GM18867 (cell line): ENCODE measurements at regions not wholly inside any gene's neighbourhood (a gene's known extent, or its start where the extent isn't known, plus 50 kb on each side); places are given as distances from the start of the nearest gene placed in this dataset.

Source experiments
- ATAC-seq: cut with Tn5 transposase; IDR thresholded peaks from one replicate; pipeline ENCODE4 v1.9.1; 2021; ENCODE audit warnings: mild to moderate bottlenecking, moderate library complexity; ENCODE audit not compliant: unreplicated experiment

DNA sequence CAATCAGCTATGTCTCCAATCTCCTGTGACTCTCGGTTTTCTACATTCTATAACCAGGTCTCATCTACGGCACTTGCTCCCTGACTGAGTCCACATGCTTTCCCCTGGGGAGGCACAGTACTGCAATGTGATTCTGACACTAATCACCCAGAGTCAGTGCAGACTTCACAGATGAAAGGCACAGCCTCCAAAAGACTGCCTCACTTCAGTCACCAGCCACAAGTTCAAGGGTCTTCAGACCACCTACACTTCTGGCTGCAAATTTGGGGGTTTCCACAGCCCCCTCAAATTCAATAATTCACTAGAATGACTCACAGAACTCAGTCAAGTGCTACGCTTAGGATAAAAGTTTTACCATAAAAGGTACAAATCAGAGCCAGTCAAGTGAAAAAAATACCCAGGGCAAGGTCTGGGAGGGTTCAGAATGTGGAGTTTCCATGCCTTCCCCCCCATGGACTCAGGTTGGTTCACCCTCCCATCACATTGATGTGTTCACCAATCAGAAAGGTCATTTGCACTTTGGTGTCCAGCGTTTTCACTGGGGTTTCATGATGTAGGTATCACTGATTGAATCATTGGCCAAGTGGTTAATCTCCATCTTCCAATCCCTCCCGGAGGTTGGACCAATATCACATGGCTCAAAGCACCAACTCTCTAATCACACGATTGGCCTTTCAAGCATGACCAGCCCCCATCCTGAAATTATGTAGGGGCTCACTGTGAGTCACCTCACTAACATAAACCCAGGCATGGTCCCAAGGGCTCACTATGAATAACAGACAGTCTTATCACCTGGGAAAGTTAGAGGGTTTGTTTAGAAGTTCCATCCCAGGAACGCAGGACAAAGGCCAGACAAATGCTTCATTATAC, 182.9 kb upstream of the CAMK1G start:
- ATAC-seq: no peak

DNA sequence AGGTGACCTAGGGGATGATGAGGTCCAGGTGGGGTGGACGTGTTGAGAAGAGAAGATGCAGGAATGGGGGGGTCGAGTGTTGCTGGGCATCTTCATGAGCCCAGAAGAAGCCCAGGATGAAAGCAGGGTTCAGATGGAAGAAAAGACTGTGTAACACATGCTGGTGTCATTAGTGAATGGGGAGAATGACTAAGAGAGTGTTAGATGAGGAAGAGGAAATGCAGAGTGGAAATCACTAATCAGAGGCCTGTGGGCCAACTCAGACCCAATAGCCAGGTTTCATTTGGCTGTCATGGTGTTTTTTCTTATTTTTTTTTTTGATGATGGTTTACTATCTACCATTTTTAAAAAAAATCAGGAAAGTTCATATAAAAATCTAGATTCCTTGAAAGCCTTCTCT, 180.8 kb upstream of the CAMK1G start:
- no peak for ATAC-seq

DNA sequence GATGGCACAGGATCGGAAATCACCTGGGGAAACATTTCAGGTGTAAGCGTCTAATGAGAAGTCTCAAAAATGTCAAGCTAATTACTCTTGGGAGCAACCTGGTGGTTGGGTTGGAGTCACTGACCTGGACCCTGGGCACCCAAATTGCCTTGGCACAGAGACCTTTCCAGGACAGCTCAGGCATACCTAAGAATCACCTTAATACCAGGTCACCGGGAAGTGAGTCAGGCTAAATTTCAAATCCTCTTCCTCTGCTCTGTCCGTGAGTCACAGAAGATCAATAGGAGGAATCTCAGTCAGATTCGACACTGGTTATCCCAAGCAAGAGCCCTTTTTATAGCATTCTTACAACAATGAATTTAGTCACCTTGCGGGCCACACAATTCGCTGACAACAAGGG, 179.6 kb upstream of the CAMK1G start:
- no peak for ATAC-seq

DNA sequence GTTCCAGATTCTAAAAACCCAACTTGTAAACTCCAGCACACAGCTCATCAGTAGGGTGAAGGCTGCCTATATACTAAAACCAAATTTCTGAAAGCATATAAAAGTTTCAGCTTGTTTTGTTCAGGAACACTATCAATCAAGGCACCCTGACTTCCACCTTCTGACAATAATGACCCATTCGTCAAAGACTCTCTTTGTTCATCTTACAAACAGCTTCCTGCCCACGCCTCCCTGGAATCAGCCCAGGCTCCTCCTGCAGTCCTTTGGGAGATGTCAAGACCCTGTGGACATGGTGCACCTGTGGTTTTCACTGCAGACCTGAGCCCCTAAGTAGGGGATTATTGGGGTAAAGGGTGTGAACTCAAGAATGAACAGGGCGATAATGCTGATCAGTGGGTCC, 178.9 kb upstream of the CAMK1G start:
- ATAC-seq: no peak

DNA sequence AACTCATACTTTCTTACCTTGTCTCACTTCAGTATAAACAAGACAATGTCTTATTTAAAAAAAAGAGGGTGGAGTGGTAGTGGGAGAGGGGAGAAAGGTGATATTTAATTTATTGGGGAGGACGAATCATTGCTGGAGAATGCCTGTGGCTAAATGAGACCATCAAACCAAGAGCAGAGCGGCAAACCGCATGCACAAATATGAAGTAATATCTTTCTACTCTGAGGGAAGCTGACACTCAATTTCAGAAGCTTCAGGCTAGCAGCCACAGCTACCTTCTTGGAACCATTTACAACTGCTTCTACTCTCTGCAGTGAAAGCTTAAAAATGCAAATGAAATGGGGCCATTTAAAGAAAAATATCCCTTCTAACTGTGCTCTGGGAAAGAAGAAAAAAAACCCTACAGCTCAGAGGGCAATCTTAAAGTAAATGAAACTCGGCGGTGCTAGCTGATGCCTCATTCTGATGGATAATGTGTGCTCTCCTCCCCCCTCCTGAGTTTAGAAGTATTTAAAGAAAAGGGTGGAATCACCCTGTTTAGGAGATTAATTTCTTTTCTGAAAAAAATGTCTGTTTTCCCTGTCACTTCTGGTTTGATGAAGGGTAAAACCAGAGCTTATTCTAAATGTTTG, 178.2 kb upstream of the CAMK1G start:
- ATAC-seq: no peak

DNA sequence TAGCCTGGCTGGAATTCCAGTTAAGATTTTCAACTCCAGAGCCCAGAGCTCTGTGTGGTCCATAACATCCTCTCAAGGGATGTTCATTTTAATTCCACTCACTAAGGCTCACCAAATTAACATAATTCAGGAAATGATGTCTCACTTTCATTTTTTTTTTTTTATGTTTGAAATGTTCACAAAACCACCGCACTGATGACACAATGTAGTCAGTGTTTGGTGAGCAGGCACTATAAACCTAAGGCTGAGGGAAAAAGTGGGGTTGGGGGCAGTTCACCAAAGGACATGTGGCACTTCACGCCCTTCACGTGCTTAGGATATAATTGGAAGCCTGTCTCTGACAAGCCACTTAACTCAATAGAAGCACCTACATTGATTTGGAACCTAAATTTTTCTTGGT, 177.3 kb upstream of the CAMK1G start:
- ATAC-seq: no peak

DNA sequence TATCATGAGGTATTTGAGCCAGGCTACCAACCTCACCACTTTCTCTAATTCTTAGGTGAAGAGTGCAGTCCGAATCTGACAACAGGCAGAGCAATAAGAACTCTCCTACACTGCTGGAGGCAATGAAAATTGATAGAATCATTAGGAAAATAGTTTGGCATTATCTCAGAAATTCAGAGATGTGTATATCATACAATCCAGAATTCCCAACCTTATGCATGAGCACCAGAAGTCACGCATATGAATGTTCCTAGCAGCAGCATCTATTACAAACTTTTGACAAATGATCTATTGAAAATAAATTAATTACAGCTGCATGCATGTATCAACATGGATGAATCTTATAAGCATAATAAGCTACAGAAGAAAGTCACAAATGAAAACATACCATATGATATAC, 176.9 kb upstream of the CAMK1G start:
- ATAC-seq: no peak

DNA sequence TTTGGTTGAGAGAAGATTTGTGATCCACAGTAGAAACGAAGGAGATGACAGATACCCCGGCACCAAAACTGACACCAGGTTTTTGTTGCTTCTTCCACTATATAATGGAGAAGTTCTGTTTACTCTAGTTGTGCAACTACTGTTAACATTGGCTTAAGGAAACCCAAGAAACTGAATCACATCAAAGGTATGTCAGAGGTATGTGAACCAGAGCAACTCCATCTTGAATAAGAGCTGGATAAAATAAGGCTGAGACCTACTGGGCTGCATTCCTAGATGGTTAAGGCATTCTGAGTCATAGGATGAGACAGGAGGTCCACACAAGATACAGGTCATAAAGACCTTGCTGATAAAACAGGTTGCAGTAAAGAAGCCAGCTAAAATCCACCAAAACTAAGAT, 173.7 kb upstream of the CAMK1G start:
- ATAC-seq: no peak

DNA sequence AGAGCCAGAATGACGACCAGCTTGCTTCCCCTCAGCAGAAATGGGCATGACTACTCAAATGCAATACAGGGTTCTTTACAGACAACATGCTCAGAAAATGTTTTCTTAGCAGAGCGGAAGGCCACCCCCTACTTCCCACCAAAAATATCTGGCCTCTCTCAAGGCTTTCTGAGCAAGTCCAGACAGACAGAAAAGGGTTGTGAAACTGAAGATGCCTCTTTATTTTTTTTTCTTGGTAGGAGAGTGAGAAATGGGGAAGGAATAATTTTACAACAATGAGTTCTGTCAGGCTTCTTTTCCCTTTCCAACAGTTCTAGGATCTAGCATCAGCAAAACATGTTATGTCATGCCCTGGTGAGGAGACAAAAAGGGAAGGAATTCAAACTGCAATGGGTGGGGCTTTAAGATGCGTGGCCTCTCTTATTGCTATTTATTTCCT, 172.0 kb upstream of the CAMK1G start:
- ATAC-seq: no peak

DNA sequence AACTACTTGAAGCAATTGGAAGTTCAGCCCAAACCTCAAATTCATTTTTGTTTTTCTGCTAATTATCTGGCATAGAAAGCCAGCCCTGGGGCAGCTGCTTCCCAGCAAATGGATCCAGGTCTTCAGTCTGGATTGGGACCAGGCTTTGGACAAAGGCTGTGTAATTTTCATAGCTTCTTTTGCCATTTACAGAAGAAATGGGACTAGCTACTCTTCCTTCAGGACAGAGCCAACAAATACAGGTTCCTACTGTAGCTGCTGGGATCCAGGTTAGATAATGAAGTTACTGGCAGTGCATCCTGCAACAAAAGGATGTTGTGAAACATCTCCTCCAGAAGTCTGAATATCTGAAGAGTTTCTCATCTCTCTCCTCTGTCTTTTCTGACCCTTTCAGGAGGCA, 171.5 kb upstream of the CAMK1G start:
- no peak for ATAC-seq

DNA sequence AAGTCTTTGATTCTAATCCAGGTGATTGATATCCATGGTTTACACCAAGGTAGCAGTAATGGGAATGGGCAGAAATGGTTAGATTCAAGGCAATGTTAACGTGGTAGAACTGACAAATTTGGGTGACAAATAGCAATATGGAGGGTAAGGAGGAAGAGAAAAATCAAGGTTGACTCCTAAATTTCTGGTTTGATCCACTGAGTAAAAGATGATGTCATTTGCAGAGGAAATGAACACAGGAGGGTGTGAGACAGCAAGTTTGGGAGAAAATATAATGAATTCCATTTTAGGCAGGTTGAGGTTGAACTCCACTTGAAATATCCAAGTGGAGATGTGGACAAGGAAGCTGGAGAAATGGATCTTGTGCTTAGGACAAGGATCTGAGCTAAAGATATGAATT, 170.9 kb upstream of the CAMK1G start:
- ATAC-seq: no peak

DNA sequence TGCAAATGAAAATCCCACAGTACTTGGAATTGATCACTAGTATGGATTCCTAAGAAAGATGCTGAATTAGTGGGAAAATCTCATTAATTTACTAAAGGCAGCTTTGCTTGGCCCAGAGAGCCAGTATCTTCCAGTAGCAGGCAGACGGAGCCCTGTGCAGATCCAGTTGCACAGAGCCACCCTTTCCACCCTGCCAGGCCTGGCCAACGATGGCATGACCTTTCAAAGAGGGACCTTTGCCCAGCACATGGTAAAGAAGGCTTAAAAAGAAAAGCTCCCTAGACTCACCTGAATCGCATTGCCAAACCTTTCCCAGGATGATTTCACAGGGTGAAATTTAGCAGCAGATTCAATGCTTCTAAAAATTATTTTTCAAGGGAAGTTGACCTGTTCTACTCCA, 170.5 kb upstream of the CAMK1G start:
- no peak for ATAC-seq

DNA sequence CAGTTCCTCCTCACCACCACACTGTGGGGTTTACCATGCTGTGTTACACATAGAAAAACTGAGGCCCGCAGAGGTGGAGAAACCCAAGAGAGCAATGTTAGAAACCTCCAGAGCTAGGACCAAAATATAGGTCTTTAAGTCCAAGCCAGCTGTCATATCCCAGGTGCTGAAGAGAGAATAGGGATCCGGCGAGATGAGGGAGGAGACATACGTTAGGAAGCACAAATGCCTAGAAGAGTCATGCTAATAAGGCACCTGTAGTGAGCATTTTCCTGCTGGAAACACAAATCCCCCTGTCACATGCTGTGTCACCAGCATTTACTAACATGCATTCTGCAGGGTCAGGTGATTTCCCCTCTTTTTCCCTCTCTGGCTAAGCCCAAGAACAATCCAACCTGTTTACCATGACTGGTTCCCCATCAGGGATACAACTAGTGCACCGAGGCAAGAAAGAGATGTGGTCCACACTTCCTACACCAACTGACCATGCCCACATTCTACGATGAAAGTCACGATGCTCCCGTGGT, 168.6 kb upstream of the CAMK1G start:
- ATAC-seq: no peak

DNA sequence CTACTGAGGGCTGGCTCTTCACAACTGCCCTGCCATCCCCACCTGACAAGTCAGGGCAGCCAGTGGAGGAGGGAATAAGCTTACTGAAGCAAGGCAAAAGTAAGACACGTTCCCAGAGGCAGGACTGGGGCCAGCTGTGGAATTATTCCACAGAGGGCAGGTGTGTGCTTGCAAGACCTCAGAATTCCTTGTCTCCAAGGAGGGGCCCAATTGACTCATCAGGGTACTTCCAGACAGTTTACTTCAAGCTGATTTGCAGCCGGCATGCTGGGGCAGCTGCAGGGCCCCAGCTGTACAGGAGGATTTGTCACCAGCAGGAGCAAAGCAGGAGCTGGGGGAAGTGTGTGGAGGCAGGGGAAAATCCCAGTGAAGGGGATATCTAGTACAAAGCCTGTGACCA, 167.5 kb upstream of the CAMK1G start:
- ATAC-seq: no peak

DNA sequence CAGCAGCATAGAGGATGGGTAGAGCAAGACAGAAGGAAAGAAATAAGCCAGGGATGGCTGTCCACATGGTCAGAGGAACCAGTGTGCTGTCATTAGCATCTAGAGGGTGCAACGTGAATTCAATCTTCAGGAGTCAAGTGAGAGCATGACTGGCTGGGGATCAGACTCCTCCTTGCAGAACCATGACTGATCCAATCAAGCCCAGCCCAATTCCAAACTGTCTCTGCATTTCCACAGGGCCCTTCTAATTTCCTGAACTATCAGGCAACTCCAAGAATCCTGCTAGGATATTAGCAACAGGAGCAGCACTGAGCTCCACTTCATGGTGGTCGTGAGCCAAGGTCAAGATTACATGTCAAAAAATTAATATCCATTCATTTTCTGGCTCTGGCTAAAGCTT, 166.8 kb upstream of the CAMK1G start:
- no peak for ATAC-seq

DNA sequence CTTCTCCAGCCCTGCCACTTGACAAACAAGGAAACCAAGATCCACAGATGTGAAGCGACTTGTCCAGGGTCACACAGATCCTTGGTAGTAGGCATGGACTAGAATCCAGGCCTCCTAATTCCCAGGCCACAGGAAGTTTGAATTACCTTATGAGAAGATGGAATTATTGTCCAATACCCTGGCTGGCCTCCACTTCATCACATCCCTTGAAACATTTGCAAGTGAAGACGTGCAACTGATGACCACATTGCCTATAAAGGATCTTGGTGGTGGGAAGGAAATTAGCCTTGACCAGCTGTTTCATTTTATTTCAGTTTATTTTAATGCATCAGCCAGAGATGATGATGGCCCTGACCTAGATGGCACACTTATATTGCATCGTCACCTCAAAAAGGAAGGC, 165.8 kb upstream of the CAMK1G start:
- ATAC-seq: no peak

DNA sequence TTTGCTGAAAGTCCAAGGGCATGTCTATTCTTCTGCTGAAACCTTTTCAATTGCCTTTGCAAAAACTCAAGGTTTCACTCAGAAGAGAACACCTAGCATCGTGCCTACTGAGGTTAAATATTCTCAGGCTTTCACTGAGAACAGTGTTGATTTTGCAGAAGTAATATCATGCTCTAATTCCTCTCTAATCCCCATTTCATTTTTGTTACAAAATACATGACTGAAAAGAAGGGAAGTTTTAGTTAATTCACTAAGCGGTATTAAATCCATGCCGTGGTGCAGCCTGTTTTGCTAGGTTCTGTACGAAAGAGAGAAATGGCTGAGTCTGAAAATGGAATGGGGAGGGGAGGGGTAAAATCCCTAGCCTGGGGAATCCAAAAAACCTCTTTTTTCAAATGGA, 163.2 kb upstream of the CAMK1G start:
- no peak for ATAC-seq

DNA sequence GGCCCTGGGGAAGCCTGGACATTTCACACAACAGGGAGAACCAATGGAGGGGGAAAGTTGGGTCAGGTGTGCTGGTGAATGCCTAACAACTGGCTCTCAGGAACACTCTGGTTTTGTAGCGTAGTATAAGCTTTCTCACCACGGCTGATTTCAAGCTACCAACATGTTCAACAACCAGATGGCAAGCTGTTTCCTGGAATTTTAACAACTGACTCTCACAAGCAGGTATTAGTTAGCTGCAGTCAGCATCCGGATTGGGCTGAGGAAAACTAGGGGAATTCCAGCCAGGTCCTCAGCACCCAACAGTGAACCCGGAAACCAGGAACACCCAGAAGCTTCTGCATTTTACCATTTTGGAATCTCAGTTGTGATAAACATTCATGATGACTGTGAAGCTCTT, 162.3 kb upstream of the CAMK1G start:
- no peak for ATAC-seq

DNA sequence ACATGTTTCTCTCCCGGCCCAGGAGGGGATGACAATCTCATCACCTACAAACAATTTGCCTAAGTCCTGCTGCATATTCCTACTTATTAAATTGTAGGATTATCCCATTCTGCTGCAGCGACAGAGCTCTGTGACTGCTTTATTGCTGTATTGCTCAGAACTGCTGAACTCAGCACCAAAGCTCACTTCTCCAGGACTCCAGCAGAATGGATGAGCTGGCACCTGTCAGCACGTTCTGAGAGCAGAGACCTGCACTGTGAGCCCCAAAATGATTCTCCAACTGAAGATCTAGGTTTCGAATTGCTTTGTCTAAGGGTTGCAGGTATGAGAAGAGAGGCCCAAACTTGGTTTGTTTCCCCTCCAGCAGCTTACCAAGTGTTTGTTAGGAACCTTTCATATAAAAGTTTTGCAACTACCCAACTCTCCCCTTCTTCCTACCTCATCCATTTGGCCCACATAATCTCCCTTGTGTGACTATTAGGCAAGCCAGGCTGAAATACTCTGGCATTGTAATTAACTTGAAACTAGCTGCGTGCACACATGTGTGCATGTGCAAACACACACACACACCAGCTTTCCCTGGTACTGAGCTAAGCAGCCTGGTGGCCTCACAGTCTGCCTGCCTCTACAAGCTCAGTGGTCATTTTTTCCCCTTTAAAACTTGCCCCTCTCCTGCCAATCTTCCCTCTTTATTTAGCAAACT, 161.4 kb upstream of the CAMK1G start:
- ATAC-seq: no peak

DNA sequence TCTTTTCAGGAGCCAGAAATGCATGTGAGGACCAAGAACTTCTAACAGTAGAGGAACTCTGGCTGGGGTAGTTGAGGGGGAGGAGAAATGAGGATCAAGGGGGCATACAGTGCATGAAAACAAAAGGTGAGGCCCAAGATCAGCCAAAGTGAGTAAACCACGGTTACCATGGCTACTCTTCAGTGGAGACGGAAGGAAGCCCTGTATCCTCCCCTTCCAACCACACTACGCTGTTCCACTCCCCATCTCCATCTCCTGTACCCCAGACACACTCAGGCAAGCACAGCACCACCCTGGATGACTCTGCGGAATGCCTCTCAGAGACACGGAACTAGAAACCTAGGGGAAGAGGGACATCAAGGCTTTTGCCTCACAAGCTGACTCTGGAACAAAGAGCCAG, 157.6 kb upstream of the CAMK1G start:
- no peak for ATAC-seq

DNA sequence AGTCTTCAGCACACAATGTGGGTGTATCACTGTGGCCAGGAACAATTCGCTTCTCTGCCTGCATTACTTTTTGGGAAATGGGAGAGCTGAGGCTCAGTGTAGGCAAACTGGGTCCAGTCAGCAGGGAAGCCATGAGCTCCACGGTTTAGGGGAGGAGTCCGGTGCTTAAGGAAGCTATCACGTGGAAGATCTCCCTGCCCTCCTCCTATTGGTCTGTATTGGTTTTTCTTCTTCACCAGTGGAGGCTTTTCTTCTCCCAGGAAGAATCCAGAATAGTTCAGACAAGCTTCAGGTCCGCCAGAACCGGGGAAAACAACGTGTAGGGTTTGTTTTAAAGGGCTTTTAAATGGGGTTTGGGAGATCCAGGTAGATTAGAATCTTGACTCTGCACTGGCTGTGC, 156.2 kb upstream of the CAMK1G start:
- ATAC-seq: no peak

DNA sequence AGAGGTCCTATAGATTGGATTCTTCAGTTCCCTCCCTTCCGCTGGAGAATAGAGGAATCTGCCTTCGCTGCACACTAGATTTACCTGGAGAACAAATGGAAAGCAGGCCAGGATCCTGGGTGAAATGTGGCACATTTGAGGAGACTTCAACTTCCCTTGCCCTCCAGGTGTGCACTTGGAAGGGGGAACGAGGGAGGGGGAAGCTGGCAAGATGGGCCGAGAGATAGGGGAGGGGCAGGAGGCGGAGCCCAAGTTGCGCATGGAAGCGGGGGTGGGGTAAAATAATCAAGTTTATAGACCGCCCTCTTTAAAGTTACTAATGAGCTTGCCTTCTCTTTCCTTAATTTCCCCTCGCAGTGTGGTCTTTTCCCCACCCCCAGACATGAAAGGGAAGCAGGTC, 155.7 kb upstream of the CAMK1G start:
- no peak for ATAC-seq
